ENCODE measurements at regions not wholly inside any gene's neighbourhood (a gene's known extent, or its start where the extent isn't known, plus 50 kb on each side); places are given as distances from the start of the nearest gene placed in this dataset.

DNA sequence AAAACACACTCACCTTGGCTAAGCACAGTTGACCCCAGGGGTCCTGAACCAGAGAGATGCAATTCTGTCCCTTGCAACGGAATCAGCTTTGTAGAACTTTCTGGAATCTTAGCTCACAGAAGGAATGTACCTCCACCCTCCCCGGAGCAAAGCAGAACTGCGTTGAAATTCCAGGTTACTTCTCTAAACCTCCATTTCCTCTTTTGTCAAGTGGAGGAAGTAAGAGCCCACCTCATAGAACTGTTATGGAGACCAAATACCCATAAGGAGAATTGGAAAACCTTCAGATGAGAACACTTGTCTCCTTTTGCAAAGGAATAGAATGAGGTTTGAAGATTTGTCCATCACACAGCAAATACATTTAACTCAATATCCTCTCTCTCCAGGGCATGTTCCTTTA lies 86.6 kb upstream of the RBBP6 start:
- TF ChIP-seq EZH2 (IDR thresholded peaks at IDR 0.05; ENCODE audit: borderline replicate concordance, low read depth, low read length, poor library complexity, severe bottlenecking) = no peak
- TF ChIP-seq, protein P1, sequence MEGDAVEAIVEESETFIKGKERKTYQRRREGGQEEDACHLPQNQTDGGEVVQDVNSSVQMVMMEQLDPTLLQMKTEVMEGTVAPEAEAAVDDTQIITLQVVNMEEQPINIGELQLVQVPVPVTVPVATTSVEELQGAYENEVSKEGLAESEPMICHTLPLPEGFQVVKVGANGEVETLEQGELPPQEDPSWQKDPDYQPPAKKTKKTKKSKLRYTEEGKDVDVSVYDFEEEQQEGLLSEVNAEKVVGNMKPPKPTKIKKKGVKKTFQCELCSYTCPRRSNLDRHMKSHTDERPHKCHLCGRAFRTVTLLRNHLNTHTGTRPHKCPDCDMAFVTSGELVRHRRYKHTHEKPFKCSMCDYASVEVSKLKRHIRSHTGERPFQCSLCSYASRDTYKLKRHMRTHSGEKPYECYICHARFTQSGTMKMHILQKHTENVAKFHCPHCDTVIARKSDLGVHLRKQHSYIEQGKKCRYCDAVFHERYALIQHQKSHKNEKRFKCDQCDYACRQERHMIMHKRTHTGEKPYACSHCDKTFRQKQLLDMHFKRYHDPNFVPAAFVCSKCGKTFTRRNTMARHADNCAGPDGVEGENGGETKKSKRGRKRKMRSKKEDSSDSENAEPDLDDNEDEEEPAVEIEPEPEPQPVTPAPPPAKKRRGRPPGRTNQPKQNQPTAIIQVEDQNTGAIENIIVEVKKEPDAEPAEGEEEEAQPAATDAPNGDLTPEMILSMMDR (conservative IDR thresholded peaks at IDR 0.05; ENCODE audit: low read depth, low read length) = no peak
- DNase-seq (ENCODE audit: low spot score) = no peak
- CTCF ChIA-PET = no interaction called here
- H3K27ac ChIP-seq (ENCODE audit: low read depth, low read length, poor library complexity, severe bottlenecking) = no peak overlapping the region
- POLR2A ChIA-PET (ENCODE audit: low non-redundant PET) = no interaction called here
- no peaks in the 10 kb centered on the region for H3K27me3 ChIP-seq (replicated peaks; ENCODE audit: insufficient read depth, low read depth, low read length, poor library complexity)
- no peaks in the 10 kb centered on the region for H3K36me3 ChIP-seq (ENCODE audit: insufficient read depth, low read length, poor library complexity, severe bottlenecking)
- no peaks in the 10 kb centered on the region for H3K9me3 ChIP-seq (ENCODE audit: low read depth, low read length, poor library complexity, severe bottlenecking)
- BruUV-seq (replicated peaks) = no TSS peak
- H3K4me1 ChIP-seq (ENCODE audit: insufficient read depth, low read length, poor library complexity, severe bottlenecking) = no peaks in the 10 kb centered on the region
- intact Hi-C loops (cut with micrococcal nuclease; ENCODE audit: unreplicated experiment) = no loop called here
- H3K4me3 ChIP-seq (ENCODE audit: low read depth, low read length, poor library complexity, severe bottlenecking) = no peak overlapping the region

GRCh38 chr16:24463196-24463945 lies 76.0 kb upstream of the RBBP6 start:
- intact Hi-C loops (cut with micrococcal nuclease; ENCODE audit: unreplicated experiment) = no loop called here
- Histone ChIP-seq H3K4me1 (ENCODE audit: insufficient read depth, low read length, poor library complexity, severe bottlenecking) (no peaks in the 10 kb centered on the region), H3K27ac (ENCODE audit: low read depth, low read length, poor library complexity, severe bottlenecking) (no peak overlapping the region), H3K36me3 (ENCODE audit: insufficient read depth, low read length, poor library complexity, severe bottlenecking) (no peaks in the 10 kb centered on the region), H3K4me3 (ENCODE audit: low read depth, low read length, poor library complexity, severe bottlenecking) (no peak overlapping the region), H3K27me3 (replicated peaks; ENCODE audit: insufficient read depth, low read depth, low read length, poor library complexity) (no peaks in the 10 kb centered on the region), H3K9me3 (ENCODE audit: low read depth, low read length, poor library complexity, severe bottlenecking) (no peaks in the 10 kb centered on the region)
- ChIA-PET CTCF (no interaction called here), POLR2A (ENCODE audit: low non-redundant PET) (no interaction called here)
- no peak for DNase-seq (ENCODE audit: low spot score)
- BruUV-seq (replicated peaks) = no TSS peak
- TF ChIP-seq EZH2 (IDR thresholded peaks at IDR 0.05; ENCODE audit: borderline replicate concordance, low read depth, low read length, poor library complexity, severe bottlenecking) = no peak
- TF ChIP-seq, protein P1 (conservative IDR thresholded peaks at IDR 0.05; ENCODE audit: low read depth, low read length) = no peak

- no peaks in the 10 kb centered on the region for H3K27me3 ChIP-seq (replicated peaks; ENCODE audit: insufficient read depth, low read depth, low read length, poor library complexity)
- H3K27ac ChIP-seq (ENCODE audit: low read depth, low read length, poor library complexity, severe bottlenecking) = no peak overlapping the region
- H3K4me1 ChIP-seq (ENCODE audit: insufficient read depth, low read length, poor library complexity, severe bottlenecking) = peaks cover 13% of the 10 kb centered on the region
- POLR2A ChIA-PET (ENCODE audit: low non-redundant PET) = no interaction called here
- intact Hi-C loops (cut with micrococcal nuclease; ENCODE audit: unreplicated experiment) = no loop called here
- no TSS peak for BruUV-seq (replicated peaks)
- CTCF ChIA-PET = interaction anchor here (0.7 kb wide), 1 partner anchor 48 kb away, joined by 5 read pairs; no protein-coding TSS in a partner anchor
- H3K4me3 ChIP-seq (ENCODE audit: low read depth, low read length, poor library complexity, severe bottlenecking) = no peak overlapping the region
- peaks cover 3% of the 10 kb centered on the region for H3K9me3 ChIP-seq (ENCODE audit: low read depth, low read length, poor library complexity, severe bottlenecking)
- peak; percentile 55 for DNase-seq (ENCODE audit: low spot score)
- H3K36me3 ChIP-seq (ENCODE audit: insufficient read depth, low read length, poor library complexity, severe bottlenecking) = no peaks in the 10 kb centered on the region
- TF ChIP-seq EZH2 (IDR thresholded peaks at IDR 0.05; ENCODE audit: borderline replicate concordance, low read depth, low read length, poor library complexity, severe bottlenecking) = no peak
- TF ChIP-seq, protein P1 (conservative IDR thresholded peaks at IDR 0.05; ENCODE audit: low read depth, low read length) = no peak
Observed at GRCh38 chr16:24471561-24472350, 67.6 kb upstream of the RBBP6 start.

Data from A673 (cell line).